Left lung (tissue), 4 donors: ENCODE measurements at regions not wholly inside any gene's neighbourhood (a gene's known extent, or its start where the extent isn't known, plus 50 kb on each side); places are given as distances from the start of the nearest gene placed in this dataset.

Source experiments
- ATAC-seq: fragments of 200-7000 bp; cut with Tn5 transposase; one replicate; pipeline ENCODE4 v1.9.1; 2020; ENCODE audit warnings: moderate library complexity
- DNase-seq, 4 donors: peaks; one replicate each; pipeline ENCODE4 v3.0.0-alpha.2; 2013 to 2020
- H3K27ac ChIP-seq, 2 donors: fragments of 200-600 bp; sonication (generic) in 1 of 2; one replicate each; pipeline versions ENCODE4 v1.5.0 to v1.8.0; 2020 to 2021
- H3K27me3 ChIP-seq, 2 donors: fragments of 200-600 bp; sonication (generic) in 1 of 2; one replicate each; pipeline versions ENCODE4 v1.5.0 to v1.8.0; 2020 to 2021
- H3K36me3 ChIP-seq, 2 donors: fragments of 200-600 bp; sonication (generic) in 1 of 2; one replicate each; pipeline versions ENCODE4 v1.5.0 to v1.8.0; 2020 to 2021
- H3K4me1 ChIP-seq, 2 donors: fragments of 200-600 bp; one replicate each; pipeline ENCODE4 v1.8.0; 2021
- H3K4me3 ChIP-seq, 2 donors: fragments of 200-600 bp; sonication (generic) in 1 of 2; one replicate each; pipeline versions ENCODE4 v1.5.0 to v1.8.0; 2020 to 2021; ENCODE audit warnings: mild to moderate bottlenecking in 1 of 2
- H3K9me3 ChIP-seq, 2 donors: fragments of 200-600 bp; sonication (generic) in 1 of 2; one replicate each; pipeline versions ENCODE4 v1.5.0 to v1.8.0; 2020 to 2021
- CTCF ChIP-seq, 2 donors: fragments of 200-600 bp; sonication (generic) in 1 of 2; IDR thresholded peaks; one replicate each; pipeline versions ENCODE4 v1.5.0 to v1.8.0; 2021; ENCODE audit warnings: antibody characterized with exemption in 2 of 2
- intact Hi-C, 2 donors: fragments of 100-400 bp; cut with DNase I; formaldehyde crosslinking; loops; one replicate each; pipeline versions ENCODE4 v1.11.2 to v1.14.2; 2022
- donor health status: DM: no; HTN: yes; CAD: no.
- donor health status: DM: no; HTN: no; CAD: no.

GRCh38 chr15:24039683-24040082 is 352.6 kb upstream of the NDN start:
- H3K27ac ChIP-seq: no peak overlapping the region
- TF ChIP-seq CTCF (IDR thresholded peaks at IDR 0.05): no peak
- no peak overlapping the region for H3K4me3 ChIP-seq
- no peaks in the 10 kb centered on the region for H3K27me3 ChIP-seq
- no peaks in the 10 kb centered on the region for H3K4me1 ChIP-seq
- ATAC-seq: no peak
- no peak for DNase-seq
- peaks cover 0 to 18% of the 10 kb centered on the region in 2 donors for H3K9me3 ChIP-seq
- intact Hi-C loops: no loop called here
- no peaks in the 10 kb centered on the region for H3K36me3 ChIP-seq

GRCh38 chr15:24054547-24055245 is 367.6 kb upstream of the NDN start:
- no peaks in the 10 kb centered on the region for H3K27me3 ChIP-seq
- peaks cover 0 to 4% of the 10 kb centered on the region in 2 donors for H3K9me3 ChIP-seq
- no peak for TF ChIP-seq CTCF (IDR thresholded peaks at IDR 0.05)
- ATAC-seq (no peak), DNase-seq (no peak)
- no peaks in the 10 kb centered on the region for H3K36me3 ChIP-seq
- no peak overlapping the region for H3K27ac ChIP-seq
- intact Hi-C loops: no loop called here
- H3K4me3 ChIP-seq: no peak overlapping the region
- H3K4me1 ChIP-seq: no peaks in the 10 kb centered on the region

GRCh38 chr15:24067733-24068501 is 380.8 kb upstream of the NDN start:
- Histone ChIP-seq H3K4me3 (no peak overlapping the region), H3K4me1 (no peaks in the 10 kb centered on the region), H3K36me3 (no peaks in the 10 kb centered on the region), H3K27ac (no peak overlapping the region), H3K9me3 (peaks cover 0 to 28% of the 10 kb centered on the region in 2 donors), H3K27me3 (no peaks in the 10 kb centered on the region)
- intact Hi-C loops: no loop called here
- ATAC-seq (no peak), DNase-seq (peak in 2 of 4 donors; percentile 27 to 57)
- TF ChIP-seq CTCF (IDR thresholded peaks at IDR 0.05): no peak

- intact Hi-C loops: no loop called here
- peaks cover 0 to 25% of the 10 kb centered on the region in 2 donors for H3K9me3 ChIP-seq
- no peak overlapping the region for H3K4me3 ChIP-seq
- no peak for ATAC-seq
- no peaks in the 10 kb centered on the region for H3K36me3 ChIP-seq
- no peak overlapping the region for H3K27ac ChIP-seq
- no peaks in the 10 kb centered on the region for H3K4me1 ChIP-seq
- TF ChIP-seq CTCF (IDR thresholded peaks at IDR 0.05): no peak
- DNase-seq: no peak
- H3K27me3 ChIP-seq: no peaks in the 10 kb centered on the region
Observed at GRCh38 chr15:24075420-24076089, 388.4 kb upstream of the NDN start.
